K562 (cell line): ENCODE measurements at regions not wholly inside any gene's neighbourhood (a gene's known extent, or its start where the extent isn't known, plus 50 kb on each side); places are given as distances from the start of the nearest gene placed in this dataset.

Experiments used
- ATAC-seq: fragments of 200-7000 bp; cut with Tn5 transposase; 3 replicates; pipeline ENCODE4 v1.9.1; 2020; ENCODE audit warnings: moderate library complexity
- BruUV-seq: library from RNA; stranded (reverse); fragments of 400-500 nt; replicated peaks from 2 replicates; lab custom pipeline; 2021; lab: Mats Ljungman, UMichigan
- CTCF ChIA-PET: fragments of 300-600 bp; formaldehyde crosslinking; extraction: SDS; loops from one replicate; lab custom pipeline; 2021; ENCODE audit warnings: low intra/inter-chr PET ratio; lab: Yijun Ruan, JAX
- POLR2A ChIA-PET: fragments of 300-600, 350-650 bp; sonication (Branson Sonifier 250); formaldehyde crosslinking; extraction: SDS; loops from one replicate; lab custom pipeline; 2021; ENCODE audit warnings: antibody characterized with exemption, inconsistent platforms; lab: Yijun Ruan, JAX
- DNase-seq, 4 experiments: peaks; one replicate each; pipeline versions ENCODE4 v3.0.0 to v3.0.0-alpha.2; 2011 to 2018; ENCODE audit warnings: low spot score in 3 of 4, mixed read lengths in 3 of 4; ENCODE audit errors: extremely low read depth in 1 of 4
- FAIRE-seq: peaks from 2 replicates; lab custom pipeline; 2011; peaks lifted over from hg19 to GRCh38; lab: Jason Lieb, UNC
- H2AFZ ChIP-seq: 2 replicates; pipeline ENCODE4 v1.6.0; 2011; ENCODE audit warnings: low read depth, low read length, control low read depth, inconsistent platforms
- H3K27ac ChIP-seq: fragments of 200-600 bp; 3 replicates; pipeline ENCODE4 v1.8.0; 2011; ENCODE audit warnings: low read depth, mild to moderate bottlenecking, control low read depth, inconsistent platforms, low read length, moderate library complexity, mixed read lengths; ENCODE audit errors: extremely low read depth
- H3K27me3 ChIP-seq, 2 experiments: fragments of 300-600 bp in 1 of 2; 2 replicates in 1 of 2; 3 replicates in 1 of 2; pipeline versions ENCODE4 v1.6.0 to v1.8.0; 2011; ENCODE audit warnings: inconsistent platforms in 2 of 2, low read length in 2 of 2, mild to moderate bottlenecking in 1 of 2, mixed read lengths in 1 of 2, moderate library complexity in 1 of 2; ENCODE audit not compliant: control insufficient read depth in 2 of 2, insufficient read depth in 2 of 2
- H3K36me3 ChIP-seq: fragments of 300-600 bp; 3 replicates; pipeline ENCODE4 v1.8.0; 2011; ENCODE audit warnings: mild to moderate bottlenecking, low read length, inconsistent platforms; ENCODE audit not compliant: control insufficient read depth, insufficient read depth
- H3K4me1 ChIP-seq, 2 experiments: fragments of 200-600 bp in 1 of 2; replicated peaks in 1 of 2; 2 replicates in 1 of 2; 3 replicates in 1 of 2; pipeline versions ENCODE4 v1.5.1 to v1.8.0; 2011; ENCODE audit warnings: inconsistent platforms in 2 of 2, low read length in 2 of 2, mild to moderate bottlenecking in 1 of 2, mixed read lengths in 1 of 2, moderate library complexity in 1 of 2; ENCODE audit not compliant: control insufficient read depth in 2 of 2, insufficient read depth in 2 of 2
- H3K4me2 ChIP-seq: 2 replicates; pipeline ENCODE4 v1.6.1; 2011; ENCODE audit warnings: low read length, control low read depth, inconsistent platforms, mixed read lengths; ENCODE audit not compliant: insufficient read depth
- H3K4me3 ChIP-seq: fragments of 200-600 bp; sonication (generic), shearing (Covaris generic); 2 replicates; pipeline ENCODE4 v1.5.1; 2016; ENCODE audit warnings: control low read depth, inconsistent platforms
- H3K79me2 ChIP-seq: fragments of 200-600 bp; 3 replicates; pipeline ENCODE4 v1.8.0; 2011; ENCODE audit warnings: low read length, inconsistent platforms; ENCODE audit not compliant: control insufficient read depth, insufficient read depth
- H3K9ac ChIP-seq, 2 experiments: 2 replicates each; pipeline versions ENCODE4 v1.6.0 to v1.6.1; 2011; ENCODE audit warnings: low read depth in 2 of 2, low read length in 2 of 2, control low read depth in 1 of 2, inconsistent platforms in 1 of 2, mild to moderate bottlenecking in 1 of 2, mixed read lengths in 1 of 2; ENCODE audit not compliant: insufficient read depth in 1 of 2
- H3K9me1 ChIP-seq: one replicate; pipeline ENCODE4 v1.6.0; 2011; ENCODE audit warnings: inconsistent platforms, mild to moderate bottlenecking, low read length, moderate library complexity; ENCODE audit not compliant: control insufficient read depth, insufficient read depth
- H3K9me3 ChIP-seq: replicated peaks from 2 replicates; pipeline ENCODE4 v1.5.1; 2011; ENCODE audit warnings: low read depth, low read length, inconsistent platforms; ENCODE audit not compliant: control insufficient read depth, insufficient read depth
- H4K20me1 ChIP-seq: replicated peaks from 2 replicates; pipeline ENCODE4 v1.6.1; 2011; ENCODE audit warnings: low read length, inconsistent platforms, mixed read lengths; ENCODE audit not compliant: control insufficient read depth, insufficient read depth
- CHD1 ChIP-seq: fragments of 200-600 bp; sonication (generic); IDR thresholded peaks from one replicate; pipeline ENCODE4 v1.6.1; 2012; ENCODE audit warnings: mild to moderate bottlenecking, moderate library complexity, low read length, inconsistent platforms
- CREB3 ChIP-seq: fragments of 450-650 bp; conservative IDR thresholded peaks from 2 replicates; pipeline ENCODE4 v1.6.1; 2016; ENCODE audit warnings: missing genetic modification characterization, low read depth, mild to moderate bottlenecking, missing compliant biosample characterization, moderate library complexity
- CSDE1 ChIP-seq, 2 experiments: fragments of 450-650 bp; IDR thresholded peaks; 2 replicates each; pipeline ENCODE4 v1.6.1; 2016; ENCODE audit warnings: mild to moderate bottlenecking in 1 of 2
- KHSRP ChIP-seq: fragments of 450-650 bp; IDR thresholded peaks from 2 replicates; pipeline ENCODE4 v1.6.1; 2017
- KLF1 ChIP-seq: fragments of 450-650 bp; IDR thresholded peaks from 2 replicates; pipeline ENCODE4 v1.6.1; 2016; ENCODE audit warnings: missing genetic modification characterization, missing compliant biosample characterization
- MAFF ChIP-seq: IDR thresholded peaks from 2 replicates; pipeline ENCODE4 v1.6.1; 2012; ENCODE audit warnings: low read length, improper control_type of control experiment
- MAFG ChIP-seq: fragments of 450-650 bp; conservative IDR thresholded peaks from 2 replicates; pipeline ENCODE4 v1.6.1; 2016; ENCODE audit warnings: missing genetic modification characterization, missing compliant biosample characterization
- MBD2 ChIP-seq: sonication (generic); IDR thresholded peaks from 2 replicates; pipeline ENCODE4 v1.6.1; 2016; ENCODE audit warnings: low read depth, borderline replicate concordance
- MYNN ChIP-seq, 2 experiments: sonication (generic); formaldehyde crosslinking in 1 of 2; IDR thresholded peaks; 2 replicates each; pipeline versions ENCODE4 v1.5.0 to v1.6.1; 2016 to 2020; ENCODE audit warnings: antibody characterized with exemption in 1 of 2, missing genetic modification reagents in 1 of 2
- PHB2 ChIP-seq: fragments of 450-650 bp; IDR thresholded peaks from 2 replicates; pipeline ENCODE4 v1.6.1; 2017; ENCODE audit warnings: low read depth
- PML ChIP-seq: IDR thresholded peaks from 2 replicates; pipeline ENCODE4 v1.6.1; 2012; ENCODE audit warnings: low read length, inconsistent platforms
- TCF7 ChIP-seq: sonication (generic); IDR thresholded peaks from 2 replicates; pipeline ENCODE4 v1.6.1; 2016; ENCODE audit warnings: antibody characterized with exemption, borderline replicate concordance
- TEAD2 ChIP-seq: fragments of 450-650 bp; IDR thresholded peaks from 2 replicates; pipeline ENCODE4 v1.6.1; 2016; ENCODE audit warnings: missing genetic modification characterization, control low read depth, missing compliant biosample characterization
- ZNF282 ChIP-seq: sonication (generic); formaldehyde crosslinking; IDR thresholded peaks from 2 replicates; pipeline ENCODE4 v1.8.1; 2023; ENCODE audit warnings: missing genetic modification reagents
- ZNF408 ChIP-seq: fragments of 250-450 bp; sonication (Bioruptor Pico); IDR thresholded peaks from 2 replicates; pipeline ENCODE4 v1.4.0; 2020; ENCODE audit warnings: low read depth, mild to moderate bottlenecking, moderate library complexity
- WGBS: fragments of 100-300 bp; shearing (Covaris generic); methylation state at CpG from one replicate; pipeline ENCODE4 v1.1.6; 2016; ENCODE audit warnings: low coverage, mixed read lengths; ENCODE audit not compliant: insufficient coverage; ENCODE audit errors: missing lambda C conversion rate; 5-methylcytosine and 5-hydroxymethylcytosine counted together
- in situ Hi-C: fragments of 300-500 bp; cut with MboI; formaldehyde crosslinking; loops from 4 replicates; pipeline ENCODE4 v1.15.0; 2018; ENCODE audit warnings: inconsistent platforms, mixed read lengths
- intact Hi-C: fragments of 100-400 bp; cut with micrococcal nuclease; formaldehyde crosslinking; loops from 2 replicates; pipeline ENCODE4 v1.14.2; 2022

DNA sequence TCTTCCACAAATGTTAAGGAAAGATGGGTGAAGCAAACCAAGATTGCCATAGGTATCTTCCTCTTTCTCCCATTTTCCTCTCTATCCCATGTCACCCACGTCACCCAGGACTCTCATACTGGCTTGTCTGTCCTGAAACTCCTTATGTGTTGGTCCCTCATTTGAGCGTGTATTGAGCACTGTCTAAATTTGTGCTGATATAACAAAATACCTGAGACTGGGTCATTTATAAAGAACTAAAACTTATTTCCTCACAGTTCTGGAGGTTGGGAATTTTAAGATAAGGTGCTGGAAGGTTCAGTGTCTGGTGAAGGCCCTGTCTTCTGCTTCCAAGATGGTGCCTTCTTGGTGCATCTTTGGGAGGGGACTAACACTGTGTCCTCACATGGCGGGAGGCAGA is 186.9 kb upstream of the SLC24A5 start:
- no peaks in the 10 kb centered on the region for H4K20me1 ChIP-seq
- H3K9me3 ChIP-seq = no peaks in the 10 kb centered on the region
- in situ Hi-C loops (no loop called here), intact Hi-C loops (no loop called here)
- no peaks in the 10 kb centered on the region for H3K79me2 ChIP-seq
- no peaks in the 10 kb centered on the region for H3K36me3 ChIP-seq
- 0% methylated on average over 3 of the region's 3 CpGs for WGBS
- H3K4me2 ChIP-seq = no peak overlapping the region
- no peak for ATAC-seq
- H3K9ac ChIP-seq = no peak overlapping the region
- no peaks in the 10 kb centered on the region for H3K27me3 ChIP-seq
- no peak overlapping the region for H3K4me3 ChIP-seq
- no peak for TF ChIP-seq CHD1
- peak; percentile 15; the same call in 1 of the 2 replicates for TF ChIP-seq MAFF
- TF ChIP-seq MAFG (tag) = 0 out of 2 replicates have a peak, but pooled peaks have one; percentile 8
- no peaks in the 10 kb centered on the region for H3K4me1 ChIP-seq
- H3K27ac ChIP-seq = no peak overlapping the region
- no peak for DNase-seq
- BruUV-seq = no TSS peak
- CTCF ChIA-PET = no interaction called here
- no peak overlapping the region for H2AFZ ChIP-seq
- POLR2A ChIA-PET = no interaction called here
- FAIRE-seq = no peak
- H3K9me1 ChIP-seq = no peaks in the 10 kb centered on the region

DNA sequence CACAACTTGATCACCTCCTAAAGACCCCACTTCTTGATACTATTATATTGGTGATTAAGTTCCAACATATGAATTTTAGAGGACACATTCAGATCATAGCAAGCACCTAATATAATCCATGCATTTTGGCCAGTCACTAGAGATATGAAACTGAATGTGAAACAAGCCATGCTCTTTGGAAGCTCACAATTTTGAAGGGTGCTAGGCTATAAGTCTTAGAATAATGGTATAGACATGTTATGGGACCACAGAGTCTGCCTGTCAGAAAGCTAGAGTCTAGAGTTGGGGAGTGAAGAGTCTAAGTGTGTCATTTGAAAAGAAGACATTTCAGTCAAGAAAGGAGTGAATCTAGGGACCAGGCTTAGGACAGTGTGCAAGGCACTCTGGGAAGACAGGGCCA is 186.4 kb upstream of the SLC24A5 start:
- H3K36me3 ChIP-seq = no peaks in the 10 kb centered on the region
- no peak for ATAC-seq
- H3K9me3 ChIP-seq = no peaks in the 10 kb centered on the region
- no TSS peak for BruUV-seq
- no peaks in the 10 kb centered on the region for H3K4me1 ChIP-seq
- no peaks in the 10 kb centered on the region for H4K20me1 ChIP-seq
- H3K27ac ChIP-seq = no peak overlapping the region
- H3K9ac ChIP-seq = no peak overlapping the region
- in situ Hi-C loops (no loop called here), intact Hi-C loops (no loop called here)
- no peak overlapping the region for H2AFZ ChIP-seq
- POLR2A ChIA-PET = no interaction called here
- no peak for FAIRE-seq
- no peaks in the 10 kb centered on the region for H3K79me2 ChIP-seq
- H3K4me2 ChIP-seq = no peak overlapping the region
- CTCF ChIA-PET = no interaction called here
- DNase-seq = no peak
- H3K27me3 ChIP-seq = no peaks in the 10 kb centered on the region
- H3K4me3 ChIP-seq = no peak overlapping the region
- no peaks in the 10 kb centered on the region for H3K9me1 ChIP-seq
- TF ChIP-seq KLF1 (tag) = no peak
- TF ChIP-seq ZNF408 (CRISPR knock-in tag) = no peak
- no peak for TF ChIP-seq MBD2
- TF ChIP-seq KHSRP = no peak
- no peak for TF ChIP-seq PHB2
- no peak for TF ChIP-seq TEAD2 (tag)
- TF ChIP-seq ZNF282 (CRISPR knock-in tag) = no peak
- TF ChIP-seq PML = no peak
- no peak for TF ChIP-seq TCF7
- no peak for TF ChIP-seq MYNN (IDR thresholded peaks at IDR 0.05)
- TF ChIP-seq MYNN (CRISPR knock-in tag; IDR thresholded peaks at IDR 0.05) = no peak
- TF ChIP-seq CREB3 (tag) = no peak
- no peak for TF ChIP-seq CSDE1 (IDR thresholded peaks at IDR 0.05)
